ENCODE measurements at regions not wholly inside any gene's neighbourhood (a gene's known extent, or its start where the extent isn't known, plus 50 kb on each side); places are given as distances from the start of the nearest gene placed in this dataset.
"Not testable (repeated sequence)": the region's sequence is repeated elsewhere in the genome, so short reads cannot be mapped to it uniquely, and the experiment has no call there.

DNA sequence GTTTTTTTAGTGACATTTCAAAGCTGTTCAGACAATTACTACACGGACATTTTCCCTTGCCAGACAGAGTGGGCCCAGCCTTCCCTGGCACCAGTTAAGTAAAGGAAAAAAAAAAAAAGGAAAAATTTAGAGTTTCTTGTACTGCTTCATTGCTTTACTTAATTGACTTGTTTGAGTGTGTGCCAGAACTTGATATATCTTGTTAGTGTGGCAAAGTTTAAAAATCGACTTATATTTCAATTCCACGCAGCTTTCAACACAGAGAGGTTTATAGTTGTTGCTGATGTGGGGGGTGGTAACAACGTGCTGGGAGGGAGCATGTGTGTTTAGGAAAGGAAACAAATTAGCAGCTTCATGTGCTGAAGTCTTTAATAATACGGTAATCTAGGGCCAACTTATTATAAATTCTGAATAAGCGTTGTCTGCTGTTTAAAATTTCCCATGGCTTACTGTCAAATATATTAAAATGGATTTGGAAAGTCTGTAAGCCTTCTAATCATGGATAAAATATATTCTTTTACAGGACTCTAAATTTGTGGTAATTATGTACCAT, 1104.6 kb downstream of the SORCS3 start:
- DNase-seq (ENCODE audit: low read depth in 4 of 4, low spot score in 1 of 4): no peak

DNA sequence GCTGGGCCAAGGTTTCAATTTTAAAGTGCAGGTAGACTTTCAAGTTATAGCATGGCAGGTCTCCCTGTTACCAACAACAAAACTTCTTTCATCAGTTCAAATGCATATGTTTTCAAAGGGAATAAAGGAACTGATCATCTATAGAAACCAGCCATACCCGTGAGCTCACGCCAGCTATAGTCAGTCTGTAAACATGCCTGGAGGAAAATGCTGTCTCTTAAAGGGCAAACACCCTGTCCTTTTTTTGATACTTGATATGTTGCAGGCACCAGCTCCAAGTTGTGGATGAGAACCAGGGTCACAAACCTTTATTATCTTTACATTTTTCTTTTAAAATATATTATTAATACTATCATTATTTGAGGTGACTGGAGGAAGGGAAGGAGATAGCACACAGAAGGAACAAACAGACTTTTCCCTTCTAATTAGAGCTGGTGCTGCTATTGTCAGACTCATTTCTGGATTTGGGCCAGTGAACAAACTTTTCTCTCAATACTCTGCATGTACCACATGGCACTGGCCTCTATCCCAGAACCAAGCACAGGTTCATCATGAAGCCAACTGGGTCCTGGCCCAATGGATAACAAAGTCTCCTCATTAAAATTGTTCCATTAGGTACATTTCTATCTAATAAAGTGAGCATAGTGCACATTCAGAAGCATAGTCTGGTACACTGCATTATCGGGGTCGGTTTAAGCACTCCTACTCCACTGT, 1102.4 kb downstream of the SORCS3 start:
- DNase-seq (ENCODE audit: low read depth in 4 of 4, low spot score in 1 of 4): no peak

DNA sequence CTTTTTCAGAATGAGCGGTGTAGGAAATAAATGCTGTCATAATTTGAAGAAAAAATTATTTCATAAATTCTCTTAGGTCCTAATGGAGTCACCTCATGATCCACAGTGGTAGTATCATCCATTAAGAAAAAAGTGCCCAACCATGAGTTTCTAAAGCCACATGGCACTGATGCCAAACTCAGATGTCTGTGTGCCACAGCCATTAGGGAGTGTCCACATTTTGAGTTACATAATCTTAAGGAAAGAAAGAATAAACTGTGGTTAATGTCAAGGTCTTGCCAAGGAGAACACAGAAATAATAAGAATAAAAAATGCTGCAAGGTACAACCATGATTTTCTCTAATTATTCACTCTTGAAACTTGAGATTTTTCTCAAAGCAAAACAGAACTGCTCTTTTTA, 1101.8 kb downstream of the SORCS3 start:
- DNase-seq (ENCODE audit: low read depth in 4 of 4, low spot score in 1 of 4): no peak

DNA sequence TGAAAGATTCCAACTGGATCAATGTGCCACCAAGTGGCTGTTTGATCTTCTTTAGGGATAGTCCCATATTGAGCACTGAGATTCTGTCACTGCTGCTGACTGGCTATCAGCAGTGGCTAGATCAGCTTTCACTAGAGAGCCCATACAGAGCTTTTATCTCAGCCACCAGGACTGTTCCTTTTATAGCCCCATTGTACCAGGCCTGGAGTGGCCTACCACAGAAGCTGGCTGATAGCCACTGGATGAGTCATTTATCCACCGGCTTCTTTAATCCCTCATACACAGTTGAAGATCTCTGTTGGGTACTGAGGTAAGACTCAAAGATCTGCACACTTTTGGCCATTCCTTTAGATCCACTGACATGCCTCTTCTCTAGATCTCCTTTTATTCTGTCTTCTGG, 1101.1 kb downstream of the SORCS3 start:
- no peak for DNase-seq (ENCODE audit: low read depth in 4 of 4, low spot score in 1 of 4)

DNA sequence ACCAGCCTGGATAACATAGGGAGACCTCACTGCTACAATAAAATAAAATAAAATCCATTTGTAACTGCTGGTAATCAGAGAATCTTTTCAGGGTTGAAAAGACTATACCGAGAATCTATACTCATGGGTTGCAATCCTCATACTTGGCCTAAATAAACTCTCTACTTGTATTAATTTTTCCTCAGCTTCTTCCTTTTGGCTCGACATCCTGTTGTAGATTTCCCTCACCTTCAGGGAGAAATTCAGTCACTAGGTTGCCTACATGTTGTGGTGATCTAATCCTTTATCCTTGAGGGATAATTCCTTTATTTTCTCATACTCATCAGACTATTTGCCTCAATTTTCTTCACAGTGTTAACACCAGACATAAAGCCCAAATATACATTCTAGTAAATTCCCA, 1093.4 kb downstream of the SORCS3 start:
- no peak for DNase-seq (ENCODE audit: low read depth in 4 of 4, low spot score in 1 of 4)

DNA sequence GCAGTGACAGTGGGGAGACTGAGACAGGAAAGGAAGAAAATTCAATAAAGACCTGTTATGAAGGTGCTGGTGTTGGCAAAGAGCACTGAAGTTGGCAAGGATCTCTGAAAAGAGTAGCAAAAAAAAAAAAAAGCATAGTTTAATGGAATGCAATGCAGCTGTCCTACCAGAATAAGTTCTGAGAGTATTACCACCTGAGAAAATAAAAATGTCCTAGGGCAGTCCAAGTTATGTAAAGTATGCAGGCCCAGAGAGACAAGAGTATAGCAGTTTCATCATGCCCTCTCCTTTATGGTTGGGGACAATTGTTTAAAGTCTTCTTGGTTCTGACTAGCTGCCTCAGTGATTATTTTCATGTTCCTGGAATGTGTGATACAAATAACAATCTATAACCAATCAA, 1092.8 kb downstream of the SORCS3 start:
- DNase-seq (ENCODE audit: low read depth in 4 of 4, low spot score in 1 of 4): no peak

DNA sequence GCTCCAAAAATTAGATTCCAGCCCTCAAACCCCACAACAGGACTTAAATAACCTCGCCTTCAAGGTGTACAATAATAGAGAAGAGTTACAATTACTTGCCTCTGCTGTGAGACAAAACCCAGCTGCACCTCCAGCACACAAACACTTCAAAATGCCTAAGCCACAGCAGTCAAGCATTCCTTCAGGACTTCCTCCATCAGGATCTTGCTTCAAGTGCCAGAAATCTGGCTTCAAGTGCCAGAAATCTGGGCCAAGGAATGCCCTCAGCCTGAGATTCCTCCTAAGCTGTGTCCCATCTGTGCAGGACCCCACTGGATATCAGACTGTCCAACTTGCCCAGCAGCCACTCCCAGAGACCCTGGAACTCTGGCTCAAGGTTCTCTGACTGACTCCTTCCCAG, 1088.3 kb downstream of the SORCS3 start:
- DNase-seq (ENCODE audit: low read depth in 4 of 4, low spot score in 1 of 4): no peak

DNA sequence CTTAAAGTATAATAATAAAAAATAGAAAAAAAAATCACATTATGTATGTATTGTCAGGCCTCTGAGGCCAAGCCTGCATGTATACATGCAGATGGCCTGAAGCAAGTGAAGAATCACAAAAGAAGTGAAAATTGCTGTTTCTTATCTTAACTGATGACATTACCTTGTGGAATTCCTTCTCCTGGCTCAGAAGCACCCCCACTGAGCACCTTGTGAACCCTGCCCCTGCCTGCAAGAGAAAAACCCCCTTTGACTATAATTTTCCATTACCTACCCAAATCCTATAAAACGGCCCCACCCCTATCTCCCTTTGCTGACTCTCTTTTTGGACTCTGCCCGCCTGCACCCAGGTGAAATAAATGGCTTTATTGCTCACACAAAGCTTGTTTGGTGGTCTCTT, 1086.5 kb downstream of the SORCS3 start:
- DNase-seq (ENCODE audit: low read depth in 4 of 4, low spot score in 1 of 4): not testable (repeated sequence)

DNA sequence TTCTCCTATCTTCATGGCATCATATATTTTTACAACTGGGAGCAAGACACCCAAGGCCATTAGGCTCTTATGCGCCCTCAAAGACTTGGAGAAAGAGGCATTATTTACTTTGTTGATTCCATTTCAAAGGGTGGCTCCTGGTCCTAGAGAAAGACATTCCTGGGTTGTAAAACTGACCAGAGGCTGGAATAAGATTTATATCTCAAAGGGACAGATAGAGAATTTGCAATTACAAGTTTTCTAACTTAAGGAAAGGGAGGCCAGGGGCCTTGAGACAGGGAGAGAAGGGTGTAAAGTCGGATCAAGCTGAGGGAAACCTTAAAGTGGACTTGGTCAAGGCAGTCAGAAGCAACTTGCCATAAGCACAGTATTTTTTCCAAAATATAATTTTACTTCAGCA, 1086.0 kb downstream of the SORCS3 start:
- DNase-seq (ENCODE audit: low read depth in 4 of 4, low spot score in 1 of 4): no peak

DNA sequence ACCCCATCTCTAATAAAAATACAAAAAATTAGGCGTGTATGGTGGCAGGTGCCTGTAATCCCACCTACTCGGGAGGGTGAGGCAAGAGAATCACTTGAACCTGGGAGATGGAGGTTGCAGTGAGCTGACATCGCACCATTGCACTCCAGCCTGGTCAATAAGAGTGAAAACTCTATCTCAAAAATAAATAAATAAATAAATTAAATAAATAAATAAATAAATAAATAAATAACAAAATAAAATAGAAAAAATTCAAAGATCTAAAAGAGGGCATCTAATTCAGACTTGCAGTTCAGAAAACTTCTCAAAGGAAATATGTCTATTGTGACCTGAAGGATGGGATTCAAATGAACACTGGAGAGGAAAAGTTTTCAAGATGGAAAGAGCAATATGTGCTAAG, 1085.1 kb downstream of the SORCS3 start:
- no peak for DNase-seq (ENCODE audit: low read depth in 4 of 4, low spot score in 1 of 4)

DNA sequence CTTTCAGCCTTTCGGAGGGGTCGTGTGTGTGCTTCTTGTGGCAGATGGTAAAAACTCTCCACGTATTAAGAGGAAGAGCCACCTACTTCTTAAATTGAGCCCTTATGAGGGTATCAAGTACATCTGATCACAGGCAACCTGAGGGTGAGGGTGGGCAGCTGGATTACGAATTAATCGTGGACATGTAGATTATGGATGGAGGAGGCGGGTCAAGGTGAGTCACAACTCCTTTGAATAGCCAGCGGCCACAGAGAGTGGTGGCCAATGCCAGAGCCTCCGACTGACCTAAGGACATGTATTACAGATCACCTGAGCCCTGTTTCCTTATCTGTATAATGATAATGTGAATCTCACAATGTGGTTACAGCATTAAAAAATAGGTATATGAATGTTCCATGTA, 1083.9 kb downstream of the SORCS3 start:
- DNase-seq (ENCODE audit: low read depth in 4 of 4, low spot score in 1 of 4): no peak

DNA sequence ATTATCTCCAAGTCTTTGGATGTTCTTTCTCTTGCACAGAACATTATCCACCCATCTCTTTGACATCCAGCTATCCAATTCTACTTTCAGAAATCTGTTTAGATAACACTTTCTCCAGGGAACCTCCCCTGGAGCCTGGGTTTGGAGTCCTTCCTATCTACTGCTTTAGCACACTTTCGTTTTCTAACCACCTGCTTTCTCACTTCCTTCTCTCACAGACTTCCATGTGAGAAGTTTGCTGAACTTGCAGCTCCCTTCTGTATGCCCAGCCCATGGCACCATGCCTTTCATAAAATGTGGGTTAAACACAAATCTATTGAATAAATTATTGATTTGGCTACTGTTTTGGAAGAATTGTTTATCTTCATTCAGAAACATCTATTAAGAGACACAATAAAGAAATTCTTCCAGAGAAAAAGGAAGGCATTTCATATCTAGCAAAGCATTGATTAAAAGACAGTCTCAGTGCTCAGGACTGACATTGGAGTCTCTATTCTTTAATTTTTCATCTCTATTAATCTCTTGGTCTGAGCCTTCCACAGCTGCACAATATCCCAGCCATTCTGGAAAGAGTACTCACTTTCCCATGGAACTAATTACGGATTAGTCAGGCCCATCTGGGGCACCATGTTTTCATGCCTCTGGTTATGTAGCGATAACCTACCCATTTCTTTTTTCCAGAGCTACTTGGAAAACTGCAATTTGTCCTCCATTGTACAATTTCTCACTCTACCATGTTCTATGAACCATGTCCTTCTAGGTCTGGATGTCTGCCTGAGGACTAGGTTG, 1077.3 kb downstream of the SORCS3 start:
- no peak for DNase-seq (ENCODE audit: low read depth in 4 of 4, low spot score in 1 of 4)

DNA sequence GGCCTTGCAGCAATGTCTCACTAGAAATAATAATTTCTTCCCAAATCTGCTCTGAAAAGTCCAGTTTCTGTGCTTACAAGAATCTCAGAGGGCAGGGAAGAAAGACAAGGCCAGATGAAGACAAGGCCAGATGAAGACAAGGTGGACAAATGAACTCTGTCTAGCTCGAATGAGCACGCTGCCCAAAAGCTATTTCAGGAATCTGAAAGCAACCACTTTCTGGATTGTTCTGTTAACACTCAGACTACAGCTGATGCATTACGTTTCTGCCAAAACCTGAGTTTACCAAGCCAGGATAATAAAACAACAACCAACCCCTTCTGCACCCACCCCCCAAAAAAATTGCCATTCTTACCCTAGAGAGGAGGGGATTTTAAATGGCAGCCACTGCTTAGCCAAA, 1073.6 kb downstream of the SORCS3 start:
- no peak for DNase-seq (ENCODE audit: low read depth in 4 of 4, low spot score in 1 of 4)

DNA sequence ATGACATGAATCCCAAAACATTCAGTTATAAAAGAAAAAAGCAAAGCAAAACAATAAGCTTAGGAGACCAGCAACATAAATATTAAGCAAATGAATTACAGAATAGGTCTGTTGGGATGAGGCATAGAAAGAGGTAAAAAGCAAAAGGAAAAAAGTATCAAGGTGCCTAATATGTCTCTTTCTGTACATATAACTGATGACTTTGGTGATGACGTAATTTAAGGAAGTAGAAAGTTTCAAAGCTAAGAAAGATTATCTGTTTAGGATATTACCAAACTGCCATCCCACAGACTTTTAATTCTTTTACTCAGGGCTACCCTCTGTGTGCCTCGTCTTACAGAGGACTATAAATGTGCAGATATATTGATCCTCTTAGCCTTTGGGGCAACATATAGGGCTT, 1066.5 kb downstream of the SORCS3 start:
- DNase-seq (ENCODE audit: low read depth in 4 of 4, low spot score in 1 of 4): no peak

DNA sequence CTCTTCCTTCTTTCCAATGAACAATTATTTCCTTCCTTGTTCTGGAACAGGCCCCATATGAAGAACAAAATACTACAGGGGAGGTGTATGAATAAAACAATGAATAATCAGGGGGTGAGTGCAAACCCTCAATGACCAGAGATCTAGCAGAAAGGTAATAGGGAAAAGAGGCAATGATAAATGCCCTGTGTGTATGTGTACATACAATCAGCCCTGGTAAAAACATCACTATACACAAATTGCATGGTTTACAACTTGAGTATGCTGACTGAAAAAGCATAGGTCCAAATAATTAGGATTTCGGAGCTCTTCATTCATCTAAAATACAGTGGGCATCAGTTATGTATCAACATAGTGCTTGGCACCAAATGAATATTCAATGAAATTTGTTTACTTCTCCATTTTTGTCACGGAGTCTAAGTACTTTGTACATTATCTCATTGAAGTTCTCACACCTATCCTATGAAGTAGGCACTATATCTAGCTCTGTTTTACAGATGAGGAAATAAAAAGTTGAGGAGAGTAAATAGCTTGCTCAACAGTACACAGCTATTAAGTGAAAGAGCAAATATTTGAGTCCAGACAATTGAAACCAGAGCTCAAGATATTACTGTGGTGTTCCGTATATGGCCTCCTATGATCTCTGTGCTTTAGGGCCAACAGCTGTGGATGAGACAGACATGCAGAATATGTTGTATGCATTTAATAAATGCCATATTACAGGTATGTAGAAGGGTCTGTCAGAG, 1065.4 kb downstream of the SORCS3 start:
- DNase-seq (ENCODE audit: low read depth in 4 of 4, low spot score in 1 of 4): no peak

DNA sequence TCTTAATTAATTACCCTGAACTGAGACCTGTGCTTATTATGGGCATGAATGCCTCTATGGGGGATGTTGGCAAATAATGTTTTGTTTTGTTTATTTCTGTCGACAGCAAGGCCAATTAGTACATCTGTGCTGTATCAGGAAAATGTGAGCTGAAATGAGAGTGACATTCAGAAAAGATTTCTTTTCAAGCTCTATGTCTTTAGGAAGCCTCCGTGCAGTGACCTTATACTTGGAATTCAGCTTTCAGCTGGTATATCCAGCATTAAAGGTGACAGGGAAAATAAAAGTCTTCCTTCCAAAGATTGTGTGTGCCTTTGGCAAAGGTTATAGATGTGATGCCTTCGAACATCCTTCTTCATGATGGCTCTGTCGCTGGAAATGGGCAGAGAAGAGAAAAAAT, 1061.1 kb downstream of the SORCS3 start:
- no peak for DNase-seq (ENCODE audit: low read depth in 4 of 4, low spot score in 1 of 4)

DNA sequence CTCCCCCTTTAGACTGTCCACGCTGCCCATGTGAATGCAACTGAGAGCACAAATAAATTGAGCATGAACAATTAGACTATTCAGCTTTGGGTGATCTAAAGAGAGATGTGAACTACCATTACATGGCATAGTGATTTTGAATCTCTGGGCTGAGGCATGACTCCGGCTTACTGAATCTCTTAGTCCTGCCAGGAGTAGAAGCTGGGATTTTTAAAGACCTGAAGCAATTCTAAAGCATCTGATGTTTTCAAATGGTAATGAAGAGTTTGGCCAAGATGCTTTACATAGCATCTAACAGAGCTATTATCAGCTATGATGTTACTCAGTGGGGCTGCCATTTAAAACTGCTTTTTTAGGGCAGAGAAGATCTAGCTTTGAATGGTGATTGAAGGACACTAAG, 1059.1 kb downstream of the SORCS3 start:
- no peak for DNase-seq (ENCODE audit: low read depth in 4 of 4, low spot score in 1 of 4)

DNA sequence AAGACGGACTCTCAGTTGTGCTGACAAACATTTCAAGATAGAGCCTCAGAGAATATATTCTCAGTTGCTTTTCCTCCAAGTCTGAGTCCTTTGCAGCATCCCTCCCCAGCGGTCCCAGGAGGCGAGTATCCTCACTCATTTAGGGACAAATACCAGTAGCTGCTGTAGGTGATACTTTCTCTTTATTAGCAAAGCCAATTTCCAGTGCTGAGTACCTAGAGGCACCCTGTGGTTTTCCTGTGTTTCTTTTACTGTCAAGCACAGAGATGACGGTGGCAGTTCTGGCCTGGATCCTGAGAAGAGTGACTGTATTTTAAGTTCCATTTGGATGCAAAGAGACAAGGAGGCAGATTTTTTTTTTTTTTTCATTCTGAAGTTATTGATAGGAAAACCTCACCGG, 1058.4 kb downstream of the SORCS3 start:
- DNase-seq (ENCODE audit: low read depth in 4 of 4, low spot score in 1 of 4): no peak

DNA sequence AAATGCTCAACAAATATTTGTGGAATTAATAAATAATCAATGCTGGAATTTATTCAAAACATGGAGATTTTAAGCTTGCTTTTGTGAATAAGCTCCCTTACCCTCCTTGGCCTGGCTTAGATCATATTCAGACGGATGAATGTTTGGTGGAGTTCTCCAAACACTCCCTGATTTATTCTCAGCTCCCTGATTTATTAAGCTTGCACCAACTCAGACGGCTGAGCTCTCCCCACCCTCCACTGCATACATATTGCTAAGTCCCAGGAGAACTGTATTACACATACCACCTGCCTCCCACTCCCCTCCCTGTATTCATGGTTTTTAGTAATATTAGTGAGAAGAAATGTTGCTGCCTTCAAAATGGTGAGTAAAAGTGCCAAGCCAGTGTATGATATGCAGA, 1057.5 kb downstream of the SORCS3 start:
- no peak for DNase-seq (ENCODE audit: low read depth in 4 of 4, low spot score in 1 of 4)

DNA sequence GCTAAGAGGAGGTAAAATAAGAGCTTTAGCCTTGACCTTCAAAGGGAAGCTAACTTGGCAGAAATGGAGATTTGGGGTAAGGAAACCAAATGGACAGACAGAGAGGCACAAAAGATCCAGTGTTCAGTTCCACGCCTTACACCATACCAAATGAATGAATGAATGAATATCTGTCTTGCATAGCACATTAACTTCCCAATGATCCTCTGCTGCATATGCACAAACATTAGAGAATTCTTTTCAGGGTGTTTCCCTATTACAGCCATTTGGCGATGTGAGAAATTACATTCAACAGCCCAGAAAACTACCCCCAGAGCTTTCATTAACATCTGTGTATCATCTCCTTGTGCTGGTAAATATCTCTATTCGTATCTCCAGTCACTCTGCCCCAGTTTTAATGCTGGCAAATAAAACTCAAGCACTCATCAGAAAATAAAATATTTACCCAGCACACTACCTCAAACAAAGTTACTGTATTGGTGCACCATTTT, 1056.2 kb downstream of the SORCS3 start:
- no peak for DNase-seq (ENCODE audit: low read depth in 4 of 4, low spot score in 1 of 4)

DNA sequence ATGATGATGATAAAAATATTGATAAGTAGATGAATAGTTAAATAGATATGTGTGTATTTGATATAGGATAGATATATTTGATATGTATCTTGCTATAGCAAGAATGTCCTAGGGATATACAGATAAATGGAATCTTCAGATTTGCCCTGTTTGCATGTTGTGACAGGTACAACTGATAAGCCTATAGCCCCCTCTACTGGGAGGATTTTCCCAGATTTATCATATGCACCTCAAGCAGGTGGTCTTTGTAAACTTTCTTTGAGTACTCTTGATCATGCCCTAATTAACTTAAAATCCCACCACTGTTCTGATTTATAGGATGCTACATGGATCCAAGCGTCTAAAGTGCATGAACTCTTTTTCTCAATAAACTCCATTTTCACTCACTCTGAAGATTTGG, 1050.7 kb downstream of the SORCS3 start:
- no peak for DNase-seq (ENCODE audit: low read depth in 4 of 4, low spot score in 1 of 4)

DNA sequence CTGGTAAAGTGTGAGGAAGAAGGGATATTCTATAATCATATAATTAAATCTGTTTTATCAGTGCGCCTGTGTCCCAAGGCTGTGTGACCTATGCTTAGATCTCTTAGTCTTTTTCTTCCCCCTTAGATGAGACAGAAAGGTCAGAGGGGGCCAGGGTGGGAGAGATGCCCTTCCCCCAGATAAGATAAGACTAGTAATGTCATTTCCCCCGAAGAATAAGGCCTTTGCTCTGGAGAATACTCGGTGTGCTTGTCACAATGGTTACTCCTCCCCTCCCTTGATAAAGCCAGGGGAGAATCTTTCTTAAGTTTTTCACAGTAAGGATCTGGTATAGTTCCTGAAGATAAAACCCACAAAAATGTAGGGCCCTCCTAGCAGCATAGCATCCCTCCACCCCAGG, 1041.8 kb downstream of the SORCS3 start:
- DNase-seq (ENCODE audit: low read depth in 4 of 4, low spot score in 1 of 4): no peak
